Fibroblast of lung (primary cell): ENCODE measurements at regions not wholly inside any gene's neighbourhood (a gene's known extent, or its start where the extent isn't known, plus 50 kb on each side); places are given as distances from the start of the nearest gene placed in this dataset.
A peak's percentile ranks its signal among the peaks of the same experiment; 100 is the strongest.

Source experiments
- DNase-seq, 2 donors: peaks; one replicate each; pipeline versions ENCODE4 v3.0.0 to v3.0.0-alpha.2; 2010; ENCODE audit warnings: low read depth in 2 of 2
- H2AFZ ChIP-seq: 2 replicates; pipeline ENCODE4 v1.5.1; 2012; ENCODE audit warnings: low read length, control low read depth, inconsistent platforms
- H3K27ac ChIP-seq: 2 replicates; pipeline ENCODE4 v1.5.1; 2011; ENCODE audit warnings: low read length, control low read depth; ENCODE audit not compliant: insufficient read depth
- H3K27me3 ChIP-seq: 2 replicates; pipeline ENCODE4 v1.5.1; 2011; ENCODE audit warnings: mild to moderate bottlenecking, low read length; ENCODE audit not compliant: control insufficient read depth, insufficient read depth
- H3K36me3 ChIP-seq: 2 replicates; pipeline ENCODE4 v1.5.1; 2011; ENCODE audit warnings: low read length; ENCODE audit not compliant: control insufficient read depth, insufficient read depth
- H3K4me1 ChIP-seq: 2 replicates; pipeline ENCODE4 v1.5.1; 2011; ENCODE audit warnings: low read length; ENCODE audit not compliant: control insufficient read depth, insufficient read depth; ENCODE audit errors: extremely low read depth
- H3K4me2 ChIP-seq: 2 replicates; pipeline ENCODE4 v1.5.1; 2011; ENCODE audit warnings: low read length, control low read depth; ENCODE audit not compliant: insufficient read depth; ENCODE audit errors: extremely low read depth
- H3K4me3 ChIP-seq, 4 experiments: fragments of 200-600 bp in 1 of 4; sonication (generic) in 1 of 4; replicated peaks in 1 of 4; 2 replicates each; pipeline ENCODE4 v1.5.1; 2011 to 2016; ENCODE audit warnings: low read length in 4 of 4, low read depth in 3 of 4, mild to moderate bottlenecking in 3 of 4, control low read depth in 2 of 4, inconsistent platforms in 1 of 4, mixed read lengths in 1 of 4; ENCODE audit not compliant: insufficient read depth in 1 of 4; ENCODE audit errors: control extremely low read depth in 1 of 4
- H3K79me2 ChIP-seq: 2 replicates; pipeline ENCODE4 v1.5.1; 2012; ENCODE audit warnings: mild to moderate bottlenecking, low read length, inconsistent platforms; ENCODE audit not compliant: control insufficient read depth, insufficient read depth
- H3K9ac ChIP-seq: 2 replicates; pipeline ENCODE4 v1.5.1; 2011; ENCODE audit warnings: mild to moderate bottlenecking, low read length, control low read depth; ENCODE audit not compliant: insufficient read depth
- H3K9me3 ChIP-seq: 2 replicates; pipeline ENCODE4 v1.5.1; 2012; ENCODE audit warnings: low read depth, low read length; ENCODE audit not compliant: control insufficient read depth, insufficient read depth
- H4K20me1 ChIP-seq: 2 replicates; pipeline ENCODE4 v1.5.1; 2011; ENCODE audit warnings: low read length; ENCODE audit not compliant: control insufficient read depth, insufficient read depth; ENCODE audit errors: extremely low read depth
- EZH2 ChIP-seq: IDR thresholded peaks from 2 replicates; pipeline ENCODE4 v1.5.1; 2012; ENCODE audit warnings: low read length, control low read depth, mild to moderate bottlenecking; ENCODE audit errors: missing control alignments
- TF ChIP-seq, protein P1 (sequence below), 2 donors: IDR thresholded peaks in 1 of 2; conservative IDR thresholded peaks in 1 of 2; 1 replicate in 1 of 2; 2 replicates in 1 of 2; pipeline ENCODE4 v1.5.1; 2011 to 2012; ENCODE audit warnings: low read length in 2 of 2, control low read depth in 1 of 2, inconsistent platforms in 1 of 2, low read depth in 1 of 2, mild to moderate bottlenecking in 1 of 2

DNA sequence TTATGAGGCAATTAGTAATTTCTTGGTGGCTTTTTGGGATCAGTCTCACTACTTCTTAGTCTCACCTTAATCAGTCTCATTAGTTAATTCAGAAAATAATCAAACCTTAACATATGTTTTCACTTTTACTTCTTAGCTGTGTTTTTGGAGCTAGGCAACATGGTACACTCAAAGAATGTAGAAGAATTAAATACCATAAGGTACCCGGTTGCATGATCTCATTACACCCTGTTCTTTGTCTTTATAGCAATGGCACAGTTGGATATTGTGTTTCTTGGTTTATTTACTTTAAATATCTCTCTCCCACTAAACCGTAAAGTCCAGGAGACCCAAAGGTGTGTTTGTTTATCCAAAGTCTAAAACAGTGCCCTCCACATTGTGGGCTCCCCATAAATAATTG lies 132.3 kb downstream of the TNFSF18 start:
- H3K4me1 ChIP-seq: peaks cover 33% of the 10 kb centered on the region
- peak overlapping the region; percentile 2 for H3K4me2 ChIP-seq

DNA sequence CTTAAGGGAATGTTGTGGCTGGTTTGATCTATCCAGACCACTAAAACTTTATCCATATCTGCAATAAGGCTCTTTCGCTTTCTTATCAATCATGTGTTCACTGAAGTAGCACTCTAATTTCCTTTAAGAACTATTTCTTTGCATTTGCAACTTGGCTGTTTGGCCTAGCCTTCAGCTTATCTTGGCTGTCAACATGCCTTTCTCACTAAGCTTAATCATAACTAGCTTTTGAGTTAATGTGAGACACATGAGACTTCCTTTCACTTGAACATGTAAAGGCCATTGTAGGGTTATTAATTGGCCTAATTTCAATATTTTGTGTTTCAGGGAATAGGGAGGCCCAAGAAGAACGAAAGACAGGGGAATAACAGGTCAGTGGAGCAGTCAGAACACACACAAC lies 124.7 kb downstream of the TNFSF18 start:
- Histone ChIP-seq H2AFZ (no peak overlapping the region), H3K36me3 (no peaks in the 10 kb centered on the region), H4K20me1 (no peaks in the 10 kb centered on the region), H3K4me2 (no peak overlapping the region), H3K4me1 (peaks cover 11% of the 10 kb centered on the region), H3K4me3 (no peak overlapping the region), H3K9me3 (no peaks in the 10 kb centered on the region), H3K9ac (no peak overlapping the region), H3K27ac (no peak overlapping the region), H3K79me2 (no peaks in the 10 kb centered on the region), H3K27me3 (no peaks in the 10 kb centered on the region)
- no peak for TF ChIP-seq EZH2
- TF ChIP-seq, protein P1, sequence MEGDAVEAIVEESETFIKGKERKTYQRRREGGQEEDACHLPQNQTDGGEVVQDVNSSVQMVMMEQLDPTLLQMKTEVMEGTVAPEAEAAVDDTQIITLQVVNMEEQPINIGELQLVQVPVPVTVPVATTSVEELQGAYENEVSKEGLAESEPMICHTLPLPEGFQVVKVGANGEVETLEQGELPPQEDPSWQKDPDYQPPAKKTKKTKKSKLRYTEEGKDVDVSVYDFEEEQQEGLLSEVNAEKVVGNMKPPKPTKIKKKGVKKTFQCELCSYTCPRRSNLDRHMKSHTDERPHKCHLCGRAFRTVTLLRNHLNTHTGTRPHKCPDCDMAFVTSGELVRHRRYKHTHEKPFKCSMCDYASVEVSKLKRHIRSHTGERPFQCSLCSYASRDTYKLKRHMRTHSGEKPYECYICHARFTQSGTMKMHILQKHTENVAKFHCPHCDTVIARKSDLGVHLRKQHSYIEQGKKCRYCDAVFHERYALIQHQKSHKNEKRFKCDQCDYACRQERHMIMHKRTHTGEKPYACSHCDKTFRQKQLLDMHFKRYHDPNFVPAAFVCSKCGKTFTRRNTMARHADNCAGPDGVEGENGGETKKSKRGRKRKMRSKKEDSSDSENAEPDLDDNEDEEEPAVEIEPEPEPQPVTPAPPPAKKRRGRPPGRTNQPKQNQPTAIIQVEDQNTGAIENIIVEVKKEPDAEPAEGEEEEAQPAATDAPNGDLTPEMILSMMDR (conservative IDR thresholded peaks at IDR 0.05 in 1 of 2, IDR thresholded peaks at IDR 0.05 in 1 of 2; ENCODE audit: low read depth in 1 of 2, low read length in 2 of 2): no peak
- peak in 1 of 2 donors; percentile 38 for DNase-seq

More for the DNA sequence above, 132.3 kb downstream of the TNFSF18 start:
- DNase-seq: no peak
- H3K9ac ChIP-seq: no peak overlapping the region
- H3K36me3 ChIP-seq: no peaks in the 10 kb centered on the region
- peak overlapping the region; percentile 66 for H3K27ac ChIP-seq
- TF ChIP-seq, protein P1 (conservative IDR thresholded peaks at IDR 0.05 in 1 of 2, IDR thresholded peaks at IDR 0.05 in 1 of 2; ENCODE audit: low read depth in 1 of 2, low read length in 2 of 2): no peak
- no peak for TF ChIP-seq EZH2
- no peak overlapping the region for H3K4me3 ChIP-seq
- H2AFZ ChIP-seq: no peak overlapping the region
- no peaks in the 10 kb centered on the region for H3K27me3 ChIP-seq
- H3K79me2 ChIP-seq: no peaks in the 10 kb centered on the region
- H4K20me1 ChIP-seq: no peaks in the 10 kb centered on the region
- H3K9me3 ChIP-seq: no peaks in the 10 kb centered on the region

DNA sequence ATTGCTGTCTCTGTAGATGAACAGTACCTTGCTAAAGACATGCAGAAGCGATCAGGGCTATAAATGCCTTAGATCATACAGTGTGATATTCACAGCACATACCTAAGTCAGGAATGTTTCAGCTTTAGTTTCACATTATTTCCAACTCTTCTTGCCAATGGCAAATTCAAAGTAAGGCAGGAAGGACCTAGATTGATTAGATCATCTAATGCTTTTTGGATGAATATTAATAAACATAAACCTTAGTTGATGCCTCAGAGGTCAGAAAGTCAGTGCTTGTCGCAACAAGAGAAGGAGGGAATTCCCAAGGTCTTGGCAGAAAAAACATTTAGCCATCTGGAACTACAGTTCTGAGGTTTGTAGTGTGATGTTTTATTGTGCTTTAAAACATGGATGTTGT lies 122.3 kb downstream of the TNFSF18 start:
- Histone ChIP-seq H4K20me1 (no peaks in the 10 kb centered on the region), H3K27ac (peak overlapping the region; percentile 69), H3K4me2 (peak overlapping the region; percentile 65), H2AFZ (no peak overlapping the region), H3K36me3 (no peaks in the 10 kb centered on the region), H3K9ac (no peak overlapping the region), H3K4me1 (peaks cover 23% of the 10 kb centered on the region), H3K4me3 (no peak overlapping the region), H3K9me3 (no peaks in the 10 kb centered on the region), H3K79me2 (no peaks in the 10 kb centered on the region), H3K27me3 (no peaks in the 10 kb centered on the region)
- peak; percentile 91 to 94 for DNase-seq
- TF ChIP-seq, protein P1 (conservative IDR thresholded peaks at IDR 0.05 in 1 of 2, IDR thresholded peaks at IDR 0.05 in 1 of 2; ENCODE audit: low read depth in 1 of 2, low read length in 2 of 2): no peak
- TF ChIP-seq EZH2: no peak
